ENCODE measurements at regions not wholly inside any gene's neighbourhood (a gene's known extent, or its start where the extent isn't known, plus 50 kb on each side); places are given as distances from the start of the nearest gene placed in this dataset.

DNA sequence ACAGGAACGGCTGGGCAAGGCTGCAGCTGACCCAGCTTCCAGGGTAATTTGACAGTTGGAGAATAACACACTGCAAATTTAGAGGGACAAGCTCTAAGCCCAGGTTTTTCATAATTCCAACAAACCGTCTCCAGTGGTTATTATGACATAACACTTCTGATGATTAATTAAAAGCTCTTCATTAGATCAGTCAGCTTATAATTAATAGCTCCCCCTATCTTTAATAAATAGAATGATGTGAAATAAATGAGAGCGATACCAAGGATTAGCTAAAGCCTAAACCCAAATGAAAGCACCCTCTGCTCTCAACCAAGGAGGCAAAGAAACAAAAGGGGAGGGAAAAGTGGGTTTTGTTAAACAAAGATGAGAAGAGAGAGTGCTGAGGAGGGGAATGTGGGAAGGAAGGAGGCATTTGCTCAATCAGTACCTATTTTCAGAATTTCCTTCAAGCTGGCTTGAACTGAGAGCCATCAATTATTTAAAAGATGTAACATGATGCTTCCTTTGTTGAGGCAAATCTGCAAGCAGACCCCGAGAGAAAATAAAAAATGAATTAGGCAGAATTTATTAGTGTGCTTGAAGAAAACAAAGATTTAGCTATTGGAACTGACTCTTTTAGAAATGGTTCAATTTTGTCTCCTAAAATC is 221.8 kb upstream of the ESRRG start:
- TF ChIP-seq FOSL2 (IDR thresholded peaks at IDR 0.05) (no peak), FOSL2 (CRISPR knock-in tag; IDR thresholded peaks at IDR 0.05) (no peak), POLR2A (IDR thresholded peaks at IDR 0.05; ENCODE audit: low read length) (no peak), MAZ (IDR thresholded peaks at IDR 0.05; ENCODE audit: borderline replicate concordance, low read depth, low read length) (no peak)
- TF ChIP-seq, protein P1, sequence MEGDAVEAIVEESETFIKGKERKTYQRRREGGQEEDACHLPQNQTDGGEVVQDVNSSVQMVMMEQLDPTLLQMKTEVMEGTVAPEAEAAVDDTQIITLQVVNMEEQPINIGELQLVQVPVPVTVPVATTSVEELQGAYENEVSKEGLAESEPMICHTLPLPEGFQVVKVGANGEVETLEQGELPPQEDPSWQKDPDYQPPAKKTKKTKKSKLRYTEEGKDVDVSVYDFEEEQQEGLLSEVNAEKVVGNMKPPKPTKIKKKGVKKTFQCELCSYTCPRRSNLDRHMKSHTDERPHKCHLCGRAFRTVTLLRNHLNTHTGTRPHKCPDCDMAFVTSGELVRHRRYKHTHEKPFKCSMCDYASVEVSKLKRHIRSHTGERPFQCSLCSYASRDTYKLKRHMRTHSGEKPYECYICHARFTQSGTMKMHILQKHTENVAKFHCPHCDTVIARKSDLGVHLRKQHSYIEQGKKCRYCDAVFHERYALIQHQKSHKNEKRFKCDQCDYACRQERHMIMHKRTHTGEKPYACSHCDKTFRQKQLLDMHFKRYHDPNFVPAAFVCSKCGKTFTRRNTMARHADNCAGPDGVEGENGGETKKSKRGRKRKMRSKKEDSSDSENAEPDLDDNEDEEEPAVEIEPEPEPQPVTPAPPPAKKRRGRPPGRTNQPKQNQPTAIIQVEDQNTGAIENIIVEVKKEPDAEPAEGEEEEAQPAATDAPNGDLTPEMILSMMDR (IDR thresholded peaks at IDR 0.05), result no peak

Measured in A549 (cell line).